ENCODE measurements at regions not wholly inside any gene's neighbourhood (a gene's known extent, or its start where the extent isn't known, plus 50 kb on each side); places are given as distances from the start of the nearest gene placed in this dataset.

DNA sequence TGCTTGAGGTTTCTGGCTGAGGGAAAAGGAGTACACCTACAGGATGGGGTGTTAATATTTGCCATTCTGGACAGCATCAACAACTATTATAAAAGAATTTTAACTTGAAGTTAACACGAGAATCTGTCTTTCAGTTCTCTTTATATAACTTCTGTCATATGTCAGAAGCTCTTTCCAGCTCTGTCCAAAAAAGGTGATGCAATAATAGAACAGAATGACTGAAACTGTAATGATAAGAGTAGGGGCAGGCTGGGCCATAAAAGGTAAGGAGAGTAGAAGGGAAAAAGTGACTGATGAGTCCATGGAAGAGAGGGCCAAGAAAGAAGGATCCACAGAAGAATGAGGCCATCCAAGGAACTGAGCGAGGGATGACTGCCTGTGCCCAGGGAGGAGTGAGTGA, 966.7 kb upstream of the FBXO33 start:
- Histone ChIP-seq H3K36me3 (ENCODE audit: control insufficient read depth, insufficient read depth, low read length) (no peaks in the 10 kb centered on the region), H3K4me3 (replicated peaks in 1 of 4; ENCODE audit: control extremely low read depth in 1 of 4, insufficient read depth in 1 of 4, low read depth in 3 of 4, low read length in 4 of 4) (no peak overlapping the region), H4K20me1 (ENCODE audit: control insufficient read depth, extremely low read depth, insufficient read depth, low read length) (no peaks in the 10 kb centered on the region), H2AFZ (ENCODE audit: low read length) (no peak overlapping the region), H3K27me3 (ENCODE audit: control insufficient read depth, insufficient read depth, low read length) (no peaks in the 10 kb centered on the region), H3K79me2 (ENCODE audit: control insufficient read depth, insufficient read depth, low read length) (no peaks in the 10 kb centered on the region), H3K4me1 (ENCODE audit: control insufficient read depth, extremely low read depth, insufficient read depth, low read length) (no peaks in the 10 kb centered on the region), H3K27ac (ENCODE audit: insufficient read depth, low read length) (no peak overlapping the region), H3K9ac (ENCODE audit: insufficient read depth, low read length) (no peak overlapping the region), H3K9me3 (ENCODE audit: control insufficient read depth, insufficient read depth, low read depth, low read length) (no peaks in the 10 kb centered on the region), H3K4me2 (ENCODE audit: extremely low read depth, insufficient read depth, low read length) (no peak overlapping the region)
- no peak for DNase-seq (ENCODE audit: low read depth in 2 of 2)
- TF ChIP-seq EZH2 (IDR thresholded peaks at IDR 0.05; ENCODE audit: low read length, missing control alignments) = no peak
- no peak for TF ChIP-seq CTCF (conservative IDR thresholded peaks at IDR 0.05 in 1 of 2, IDR thresholded peaks at IDR 0.05 in 1 of 2; ENCODE audit: low read depth in 1 of 2, low read length in 2 of 2)

DNA sequence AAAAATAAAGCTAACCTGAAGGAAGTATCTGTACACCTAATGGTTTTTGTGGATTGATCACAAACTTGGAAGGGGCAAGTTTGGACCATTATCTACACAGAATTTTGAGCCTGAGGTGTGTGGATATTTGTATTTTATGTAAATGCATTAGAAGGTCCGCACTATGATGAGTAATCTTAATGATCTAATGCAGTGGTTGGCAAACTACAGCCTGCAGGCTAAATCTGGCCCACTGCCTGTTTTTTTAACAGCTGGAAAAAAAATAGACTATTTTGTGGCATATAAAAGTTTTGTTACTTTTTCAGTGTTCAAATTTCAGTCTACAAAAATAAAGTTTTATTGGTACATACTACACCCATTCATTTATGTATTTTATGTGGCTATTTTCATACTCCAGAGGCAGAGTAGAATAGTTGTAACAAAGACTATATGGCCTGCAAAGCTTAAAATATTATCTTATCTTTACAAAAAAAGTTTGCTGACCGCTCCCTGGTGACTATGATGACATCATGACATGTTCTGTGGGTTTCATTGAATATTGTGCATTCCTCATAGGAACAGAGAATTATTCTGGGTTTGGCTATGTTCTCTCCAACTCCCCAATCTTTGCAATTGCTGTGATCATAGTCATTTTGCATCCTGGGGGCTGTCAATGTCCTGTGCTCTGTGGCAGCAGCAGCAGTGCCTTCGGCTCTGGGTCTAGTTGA, 962.6 kb upstream of the FBXO33 start:
- TF ChIP-seq CTCF (conservative IDR thresholded peaks at IDR 0.05 in 1 of 2, IDR thresholded peaks at IDR 0.05 in 1 of 2; ENCODE audit: low read depth in 1 of 2, low read length in 2 of 2) (no peak), EZH2 (IDR thresholded peaks at IDR 0.05; ENCODE audit: low read length, missing control alignments) (no peak)
- Histone ChIP-seq H3K36me3 (ENCODE audit: control insufficient read depth, insufficient read depth, low read length) (no peaks in the 10 kb centered on the region), H3K9ac (ENCODE audit: insufficient read depth, low read length) (no peak overlapping the region), H3K4me2 (ENCODE audit: extremely low read depth, insufficient read depth, low read length) (no peak overlapping the region), H3K4me1 (ENCODE audit: control insufficient read depth, extremely low read depth, insufficient read depth, low read length) (no peaks in the 10 kb centered on the region), H2AFZ (ENCODE audit: low read length) (no peak overlapping the region), H4K20me1 (ENCODE audit: control insufficient read depth, extremely low read depth, insufficient read depth, low read length) (no peaks in the 10 kb centered on the region), H3K27ac (ENCODE audit: insufficient read depth, low read length) (no peak overlapping the region), H3K27me3 (ENCODE audit: control insufficient read depth, insufficient read depth, low read length) (no peaks in the 10 kb centered on the region), H3K79me2 (ENCODE audit: control insufficient read depth, insufficient read depth, low read length) (no peaks in the 10 kb centered on the region), H3K9me3 (ENCODE audit: control insufficient read depth, insufficient read depth, low read depth, low read length) (no peaks in the 10 kb centered on the region), H3K4me3 (replicated peaks in 1 of 4; ENCODE audit: control extremely low read depth in 1 of 4, insufficient read depth in 1 of 4, low read depth in 3 of 4, low read length in 4 of 4) (no peak overlapping the region)
- peak in 1 of 2 donors; percentile 47 for DNase-seq (ENCODE audit: low read depth in 2 of 2)

DNA sequence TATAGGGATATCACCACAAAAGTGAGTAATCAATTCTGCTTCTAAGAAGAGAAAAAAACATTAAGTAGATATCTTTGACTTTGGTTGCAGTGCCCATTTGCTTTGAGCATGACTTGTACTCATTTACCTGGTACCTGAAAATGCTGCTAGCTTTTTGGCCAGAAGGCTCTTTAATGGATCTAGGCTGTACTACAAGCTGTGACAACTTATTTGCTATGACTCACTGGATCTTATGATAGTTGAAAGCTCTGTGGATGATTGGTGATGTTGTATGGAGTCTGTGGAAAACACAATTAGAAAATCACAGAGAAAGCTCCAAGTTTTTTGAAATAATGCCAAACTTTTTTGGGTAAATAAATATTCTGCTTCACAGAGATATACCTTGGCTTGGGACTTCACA, 960.9 kb upstream of the FBXO33 start:
- Histone ChIP-seq H3K9me3 (ENCODE audit: control insufficient read depth, insufficient read depth, low read depth, low read length) (no peaks in the 10 kb centered on the region), H3K9ac (ENCODE audit: insufficient read depth, low read length) (no peak overlapping the region), H3K27me3 (ENCODE audit: control insufficient read depth, insufficient read depth, low read length) (no peaks in the 10 kb centered on the region), H3K27ac (ENCODE audit: insufficient read depth, low read length) (no peak overlapping the region), H3K4me1 (ENCODE audit: control insufficient read depth, extremely low read depth, insufficient read depth, low read length) (no peaks in the 10 kb centered on the region), H3K79me2 (ENCODE audit: control insufficient read depth, insufficient read depth, low read length) (no peaks in the 10 kb centered on the region), H3K4me2 (ENCODE audit: extremely low read depth, insufficient read depth, low read length) (no peak overlapping the region), H3K4me3 (replicated peaks in 1 of 4; ENCODE audit: control extremely low read depth in 1 of 4, insufficient read depth in 1 of 4, low read depth in 3 of 4, low read length in 4 of 4) (no peak overlapping the region), H2AFZ (ENCODE audit: low read length) (no peak overlapping the region), H3K36me3 (ENCODE audit: control insufficient read depth, insufficient read depth, low read length) (no peaks in the 10 kb centered on the region), H4K20me1 (ENCODE audit: control insufficient read depth, extremely low read depth, insufficient read depth, low read length) (no peaks in the 10 kb centered on the region)
- TF ChIP-seq EZH2 (IDR thresholded peaks at IDR 0.05; ENCODE audit: low read length, missing control alignments) = no peak
- TF ChIP-seq CTCF (conservative IDR thresholded peaks at IDR 0.05 in 1 of 2, IDR thresholded peaks at IDR 0.05 in 1 of 2; ENCODE audit: low read depth in 1 of 2, low read length in 2 of 2) = no peak
- no peak for DNase-seq (ENCODE audit: low read depth in 2 of 2)

Data from fibroblast of lung (primary cell).